ENCODE measurements at regions not wholly inside any gene's neighbourhood (a gene's known extent, or its start where the extent isn't known, plus 50 kb on each side); places are given as distances from the start of the nearest gene placed in this dataset.

DNA sequence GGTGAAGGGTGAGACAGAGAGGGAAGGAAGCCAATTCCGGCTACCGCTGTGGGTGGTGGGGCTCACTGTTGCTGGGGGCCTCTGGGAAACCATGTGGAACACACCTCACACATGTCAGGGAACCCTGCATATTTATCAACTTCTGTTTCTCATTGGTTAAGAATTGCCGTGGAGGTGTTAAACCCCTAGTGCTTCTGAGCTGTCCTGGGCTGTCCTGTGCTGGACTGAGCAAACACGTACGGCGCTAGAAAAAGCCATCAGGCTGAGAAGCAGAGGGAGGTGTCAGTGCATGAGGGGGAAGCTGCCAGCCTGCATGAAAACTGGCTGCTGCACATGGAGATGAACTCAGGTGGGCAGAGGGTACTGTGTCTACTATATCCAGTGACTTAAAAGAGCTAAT lies 103.9 kb upstream of the JAG1 start:
- DNase-seq = no peak
- no peaks in the 10 kb centered on the region for H3K4me1 ChIP-seq
- no peak for TF ChIP-seq POLR2A (IDR thresholded peaks at IDR 0.05)
- TF ChIP-seq, protein P1, sequence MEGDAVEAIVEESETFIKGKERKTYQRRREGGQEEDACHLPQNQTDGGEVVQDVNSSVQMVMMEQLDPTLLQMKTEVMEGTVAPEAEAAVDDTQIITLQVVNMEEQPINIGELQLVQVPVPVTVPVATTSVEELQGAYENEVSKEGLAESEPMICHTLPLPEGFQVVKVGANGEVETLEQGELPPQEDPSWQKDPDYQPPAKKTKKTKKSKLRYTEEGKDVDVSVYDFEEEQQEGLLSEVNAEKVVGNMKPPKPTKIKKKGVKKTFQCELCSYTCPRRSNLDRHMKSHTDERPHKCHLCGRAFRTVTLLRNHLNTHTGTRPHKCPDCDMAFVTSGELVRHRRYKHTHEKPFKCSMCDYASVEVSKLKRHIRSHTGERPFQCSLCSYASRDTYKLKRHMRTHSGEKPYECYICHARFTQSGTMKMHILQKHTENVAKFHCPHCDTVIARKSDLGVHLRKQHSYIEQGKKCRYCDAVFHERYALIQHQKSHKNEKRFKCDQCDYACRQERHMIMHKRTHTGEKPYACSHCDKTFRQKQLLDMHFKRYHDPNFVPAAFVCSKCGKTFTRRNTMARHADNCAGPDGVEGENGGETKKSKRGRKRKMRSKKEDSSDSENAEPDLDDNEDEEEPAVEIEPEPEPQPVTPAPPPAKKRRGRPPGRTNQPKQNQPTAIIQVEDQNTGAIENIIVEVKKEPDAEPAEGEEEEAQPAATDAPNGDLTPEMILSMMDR (IDR thresholded peaks at IDR 0.05) = no peak
- intact Hi-C loops (cut with DNase I) = no loop called here
- no peak overlapping the region for H3K4me3 ChIP-seq
- no peak overlapping the region for H3K27ac ChIP-seq
- no peaks in the 10 kb centered on the region for H3K9me3 ChIP-seq
- H3K36me3 ChIP-seq = no peaks in the 10 kb centered on the region
- H3K27me3 ChIP-seq = no peaks in the 10 kb centered on the region
- 96 to 100% methylated on average over 2 to 3 of the region's 6 CpGs for WGBS, 2 donors

DNA sequence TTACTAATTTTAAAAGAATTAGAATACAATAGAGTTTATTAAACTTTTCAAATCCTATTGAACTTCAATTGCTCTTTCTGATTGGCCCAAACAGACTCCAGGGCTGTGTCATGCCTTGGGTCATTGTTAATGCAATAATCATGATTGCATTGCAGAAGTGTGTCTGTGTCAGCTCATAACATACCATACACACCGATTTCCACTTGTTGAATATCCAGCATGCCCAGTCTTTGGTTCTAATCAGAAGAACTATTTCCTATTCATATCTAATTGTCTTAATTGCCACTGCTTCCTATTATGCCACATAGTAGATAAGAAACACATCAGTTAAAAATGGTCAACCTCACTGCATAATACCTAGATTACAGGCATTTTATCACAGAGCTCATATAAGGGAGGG lies 106.1 kb upstream of the JAG1 start:
- no peak overlapping the region for H3K27ac ChIP-seq
- no peaks in the 10 kb centered on the region for H3K36me3 ChIP-seq
- WGBS, 2 donors = 36 to 62% methylated on average over 1 of the region's 1 CpG
- no peak for DNase-seq
- TF ChIP-seq, protein P1 (IDR thresholded peaks at IDR 0.05) = no peak
- TF ChIP-seq POLR2A (IDR thresholded peaks at IDR 0.05) = no peak
- peaks cover 0 to 14% (median 7%) of the 10 kb centered on the region in 3 donors for H3K4me1 ChIP-seq
- no peaks in the 10 kb centered on the region for H3K9me3 ChIP-seq
- intact Hi-C loops (cut with DNase I) = no loop called here
- H3K27me3 ChIP-seq = no peaks in the 10 kb centered on the region
- no peak overlapping the region for H3K4me3 ChIP-seq

DNA sequence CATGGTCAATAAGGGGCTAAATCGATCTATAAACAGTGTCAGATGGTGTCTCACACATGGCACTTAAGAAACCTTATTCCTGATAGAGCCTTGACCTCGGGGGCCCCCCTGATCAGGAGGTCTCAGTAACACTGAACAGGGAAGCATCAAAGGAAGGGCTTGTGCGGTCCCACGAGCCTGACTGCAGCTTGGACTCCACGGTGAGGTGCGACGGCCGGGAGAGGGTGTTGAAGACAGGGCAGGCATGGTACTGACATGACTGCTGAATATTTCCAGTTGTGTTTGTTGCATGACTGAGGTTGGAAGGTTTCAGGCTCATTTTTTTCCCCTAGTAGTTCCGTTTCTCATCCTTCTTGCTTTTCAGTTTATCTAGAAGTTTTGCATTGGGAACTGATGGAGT lies 107.1 kb upstream of the JAG1 start:
- Histone ChIP-seq H3K27me3 (no peaks in the 10 kb centered on the region), H3K4me3 (no peak overlapping the region), H3K4me1 (peaks cover 0 to 14% (median 7%) of the 10 kb centered on the region in 3 donors), H3K9me3 (no peaks in the 10 kb centered on the region), H3K27ac (no peak overlapping the region), H3K36me3 (no peaks in the 10 kb centered on the region)
- no peak for DNase-seq
- intact Hi-C loops (cut with DNase I) = no loop called here
- 80% methylated on average over 7 to 9 of the region's 9 CpGs for WGBS, 2 donors
- TF ChIP-seq, protein P1 (IDR thresholded peaks at IDR 0.05) = no peak

- Histone ChIP-seq H3K27ac (no peak overlapping the region), H3K27me3 (no peaks in the 10 kb centered on the region), H3K4me1 (peaks cover 0 to 14% (median 7%) of the 10 kb centered on the region in 3 donors), H3K36me3 (no peaks in the 10 kb centered on the region), H3K9me3 (no peaks in the 10 kb centered on the region), H3K4me3 (no peak overlapping the region)
- DNase-seq = no peak
- 58 to 83% methylated on average over 2 to 3 of the region's 3 CpGs for WGBS, 2 donors
- intact Hi-C loops (cut with DNase I) = no loop called here
- TF ChIP-seq, protein P1 (IDR thresholded peaks at IDR 0.05) = no peak
- no peak for TF ChIP-seq POLR2A (IDR thresholded peaks at IDR 0.05)
These were observed 107.7 kb upstream of the JAG1 start for GRCh38 chr20:10781526-10781925.

- intact Hi-C loops (cut with DNase I) = no loop called here
- Histone ChIP-seq H3K27me3 (no peaks in the 10 kb centered on the region), H3K4me3 (no peak overlapping the region), H3K36me3 (no peaks in the 10 kb centered on the region), H3K27ac (no peak overlapping the region), H3K4me1 (peaks cover 0 to 14% (median 7%) of the 10 kb centered on the region in 3 donors), H3K9me3 (no peaks in the 10 kb centered on the region)
- WGBS, 2 donors = 55 to 60% methylated on average over 4 of the region's 4 CpGs
- DNase-seq = no peak
- TF ChIP-seq, protein P1 (IDR thresholded peaks at IDR 0.05) = no peak
- no peak for TF ChIP-seq POLR2A (IDR thresholded peaks at IDR 0.05)
These were observed 110.1 kb upstream of the JAG1 start for GRCh38 chr20:10783707-10784553.
